ENCODE measurements at regions not wholly inside any gene's neighbourhood (a gene's known extent, or its start where the extent isn't known, plus 50 kb on each side); places are given as distances from the start of the nearest gene placed in this dataset.

DNA sequence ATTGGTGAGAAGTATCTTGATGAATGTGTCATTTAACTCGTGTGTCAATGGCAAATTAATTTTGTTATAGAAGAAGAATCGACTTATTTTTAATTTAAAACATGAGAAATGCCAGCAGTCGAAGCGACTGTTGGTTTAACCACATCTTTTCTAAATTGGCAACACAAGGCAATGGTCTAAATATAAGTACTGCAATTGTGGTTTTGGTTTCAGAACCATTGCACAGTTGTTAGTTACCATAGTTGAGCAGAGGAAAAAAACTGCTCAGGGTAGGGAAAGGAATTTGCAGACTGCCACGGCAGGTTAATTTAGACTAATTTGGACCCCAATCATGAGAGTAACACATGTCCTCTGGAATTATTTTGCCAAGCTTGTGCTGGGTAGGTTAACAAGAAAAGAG lies 185.6 kb upstream of the RUNX1 start:
- H3K4me3 ChIP-seq (ENCODE audit: low read depth, low read length), result no peak overlapping the region
- TF ChIP-seq, protein P1, sequence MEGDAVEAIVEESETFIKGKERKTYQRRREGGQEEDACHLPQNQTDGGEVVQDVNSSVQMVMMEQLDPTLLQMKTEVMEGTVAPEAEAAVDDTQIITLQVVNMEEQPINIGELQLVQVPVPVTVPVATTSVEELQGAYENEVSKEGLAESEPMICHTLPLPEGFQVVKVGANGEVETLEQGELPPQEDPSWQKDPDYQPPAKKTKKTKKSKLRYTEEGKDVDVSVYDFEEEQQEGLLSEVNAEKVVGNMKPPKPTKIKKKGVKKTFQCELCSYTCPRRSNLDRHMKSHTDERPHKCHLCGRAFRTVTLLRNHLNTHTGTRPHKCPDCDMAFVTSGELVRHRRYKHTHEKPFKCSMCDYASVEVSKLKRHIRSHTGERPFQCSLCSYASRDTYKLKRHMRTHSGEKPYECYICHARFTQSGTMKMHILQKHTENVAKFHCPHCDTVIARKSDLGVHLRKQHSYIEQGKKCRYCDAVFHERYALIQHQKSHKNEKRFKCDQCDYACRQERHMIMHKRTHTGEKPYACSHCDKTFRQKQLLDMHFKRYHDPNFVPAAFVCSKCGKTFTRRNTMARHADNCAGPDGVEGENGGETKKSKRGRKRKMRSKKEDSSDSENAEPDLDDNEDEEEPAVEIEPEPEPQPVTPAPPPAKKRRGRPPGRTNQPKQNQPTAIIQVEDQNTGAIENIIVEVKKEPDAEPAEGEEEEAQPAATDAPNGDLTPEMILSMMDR (IDR thresholded peaks at IDR 0.05; ENCODE audit: low read depth, low read length), result no peak

DNA sequence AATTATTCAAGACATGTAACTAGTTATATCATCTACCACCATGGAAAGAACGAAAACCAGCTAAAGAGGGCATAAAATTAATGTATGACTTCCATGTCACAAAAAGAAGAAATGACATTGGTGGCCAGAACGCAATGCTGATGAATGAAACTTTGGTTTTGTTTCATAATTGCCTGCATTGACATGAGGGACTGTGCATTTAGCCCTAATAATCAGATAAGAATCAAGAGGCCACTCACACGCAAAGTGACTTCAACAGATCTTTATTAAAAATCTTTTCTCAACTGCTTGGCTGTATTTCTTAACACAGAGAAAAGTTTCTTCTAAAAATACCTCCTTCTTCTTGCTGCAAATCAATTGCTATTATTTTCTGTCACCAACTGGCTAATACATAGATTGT lies 184.7 kb upstream of the RUNX1 start:
- H3K4me3 ChIP-seq (ENCODE audit: low read depth, low read length), result no peak overlapping the region
- TF ChIP-seq, protein P1 (IDR thresholded peaks at IDR 0.05; ENCODE audit: low read depth, low read length), result no peak

DNA sequence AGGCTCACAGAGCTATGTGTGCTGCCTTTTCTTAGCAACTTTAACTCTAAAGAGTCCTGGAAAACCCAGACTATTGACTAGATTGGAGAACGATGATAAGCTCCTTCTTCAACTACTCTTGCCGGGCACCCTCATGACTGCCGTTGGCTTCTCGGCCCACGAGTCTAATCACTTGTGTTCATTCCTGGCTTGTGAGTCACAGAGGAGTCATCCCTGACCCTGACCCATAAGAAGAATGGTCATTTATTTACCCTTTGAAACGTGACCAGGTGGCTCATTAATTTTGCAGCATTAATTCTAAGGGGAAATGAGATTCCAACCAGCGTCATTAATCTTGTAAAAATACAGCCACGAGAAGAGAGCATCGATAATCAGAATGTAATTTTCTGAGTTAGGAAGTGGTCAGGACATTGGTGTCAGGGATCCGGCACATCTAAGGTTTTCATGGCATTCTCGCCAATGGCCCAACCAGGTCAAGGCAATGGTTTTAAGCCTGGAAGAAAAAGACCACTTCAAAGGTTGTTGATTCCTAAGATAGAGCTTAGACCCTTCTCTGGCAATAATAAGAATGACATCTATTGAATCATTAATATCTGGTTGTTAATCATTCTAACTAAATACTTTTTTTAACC lies 183.6 kb upstream of the RUNX1 start:
- no peak overlapping the region for H3K4me3 ChIP-seq (ENCODE audit: low read depth, low read length)
- TF ChIP-seq, protein P1 (IDR thresholded peaks at IDR 0.05; ENCODE audit: low read depth, low read length), result no peak

DNA sequence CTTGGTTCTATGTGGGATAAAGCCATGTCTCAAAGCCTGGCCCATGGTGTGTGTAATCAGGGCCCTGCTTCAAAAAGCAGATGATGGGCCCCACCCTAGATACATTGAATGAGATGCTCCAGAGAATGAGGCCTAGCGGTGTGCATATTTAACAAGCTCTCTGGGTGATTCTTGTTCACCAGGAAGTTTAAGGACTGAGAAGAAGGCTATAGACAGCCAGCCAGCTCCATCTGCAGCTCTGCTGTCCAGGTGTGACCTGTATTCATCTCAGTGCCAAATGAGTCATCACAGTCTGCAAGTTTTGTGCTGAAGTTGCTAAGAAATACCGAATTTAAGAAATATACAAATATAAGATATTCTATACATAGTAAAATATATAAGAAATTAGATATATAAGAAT lies 182.0 kb upstream of the RUNX1 start:
- TF ChIP-seq, protein P1 (IDR thresholded peaks at IDR 0.05; ENCODE audit: low read depth, low read length), result no peak
- no peak overlapping the region for H3K4me3 ChIP-seq (ENCODE audit: low read depth, low read length)

DNA sequence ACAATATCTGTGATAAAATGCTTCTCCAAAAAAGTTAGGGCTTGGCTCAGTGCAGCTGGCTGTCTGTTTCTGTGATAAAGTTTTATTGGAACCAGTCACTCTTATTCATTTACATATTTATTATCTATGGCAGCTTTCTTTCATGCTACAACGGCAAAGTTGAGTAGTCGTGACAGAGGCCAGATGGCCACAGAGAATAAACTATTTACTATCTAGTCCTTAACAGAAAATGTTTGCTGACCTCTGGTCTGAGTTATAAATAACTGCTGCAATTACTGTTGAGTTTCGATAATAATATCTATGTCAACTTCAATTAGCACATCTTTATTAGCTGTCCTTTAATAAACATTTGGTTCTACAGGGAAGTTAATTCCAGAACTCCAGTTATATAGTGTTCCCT lies 180.2 kb upstream of the RUNX1 start:
- H3K4me3 ChIP-seq (ENCODE audit: low read depth, low read length), result no peak overlapping the region
- TF ChIP-seq, protein P1 (IDR thresholded peaks at IDR 0.05; ENCODE audit: low read depth, low read length), result no peak

DNA sequence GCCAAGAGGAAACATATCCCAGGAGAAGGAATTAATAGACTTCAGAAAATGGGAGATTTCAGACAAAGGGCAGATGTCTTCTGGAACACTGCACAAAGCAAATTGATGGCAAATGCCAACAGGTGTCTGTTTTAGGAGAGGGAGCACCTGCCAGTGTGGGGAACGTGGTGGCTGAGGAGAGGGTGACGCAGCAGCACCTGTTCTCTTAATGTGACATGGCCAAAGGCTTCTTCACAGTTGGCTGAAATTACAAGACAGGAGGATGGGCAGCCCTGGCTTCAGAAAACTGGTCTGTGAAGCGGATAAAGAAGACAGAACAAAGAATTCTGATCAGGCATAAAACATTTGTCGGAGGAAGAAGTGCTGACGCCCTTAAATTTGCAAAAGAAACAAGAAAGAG lies 178.7 kb upstream of the RUNX1 start:
- no peak overlapping the region for H3K4me3 ChIP-seq (ENCODE audit: low read depth, low read length)
- TF ChIP-seq, protein P1 (IDR thresholded peaks at IDR 0.05; ENCODE audit: low read depth, low read length), result no peak

DNA sequence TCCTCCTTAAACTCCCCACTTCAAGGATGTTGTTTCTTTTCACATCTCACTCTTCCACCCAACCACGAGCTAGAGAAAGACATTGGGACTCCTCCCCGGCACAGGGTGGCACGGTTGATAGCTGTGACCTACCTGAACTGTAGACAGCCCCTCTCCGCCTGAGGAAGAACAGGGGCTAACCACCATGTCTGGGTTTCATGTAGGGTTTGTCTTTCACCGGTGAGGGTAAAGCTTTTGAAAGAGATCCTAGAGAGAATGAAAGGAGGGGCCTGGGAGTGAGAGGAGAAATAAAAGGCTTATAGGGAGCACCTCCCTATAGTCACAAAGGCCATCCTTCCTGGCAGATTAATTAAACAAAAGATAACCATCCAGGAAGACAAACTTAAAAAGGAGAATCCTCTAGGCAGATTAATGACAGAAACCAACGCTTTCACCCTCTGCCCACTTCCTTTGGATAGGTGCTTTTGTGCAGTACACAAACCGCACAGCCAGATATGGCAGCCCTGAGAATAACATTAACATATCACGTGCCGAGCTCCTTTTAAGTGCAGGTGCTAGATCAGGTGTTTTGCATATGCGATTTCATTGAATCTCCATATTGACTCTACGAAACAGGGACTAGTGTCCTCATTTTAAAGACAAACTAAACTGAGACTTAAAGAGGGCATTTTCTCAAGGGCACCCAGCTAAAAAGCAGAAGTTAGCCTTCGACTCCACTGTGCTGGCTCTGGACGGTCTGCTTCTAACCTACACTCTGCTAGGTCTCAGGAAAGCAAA lies 178.1 kb upstream of the RUNX1 start:
- TF ChIP-seq, protein P1 (IDR thresholded peaks at IDR 0.05; ENCODE audit: low read depth, low read length), result no peak
- no peak overlapping the region for H3K4me3 ChIP-seq (ENCODE audit: low read depth, low read length)
